ENCODE measurements at regions not wholly inside any gene's neighbourhood (a gene's known extent, or its start where the extent isn't known, plus 50 kb on each side); places are given as distances from the start of the nearest gene placed in this dataset.

DNA sequence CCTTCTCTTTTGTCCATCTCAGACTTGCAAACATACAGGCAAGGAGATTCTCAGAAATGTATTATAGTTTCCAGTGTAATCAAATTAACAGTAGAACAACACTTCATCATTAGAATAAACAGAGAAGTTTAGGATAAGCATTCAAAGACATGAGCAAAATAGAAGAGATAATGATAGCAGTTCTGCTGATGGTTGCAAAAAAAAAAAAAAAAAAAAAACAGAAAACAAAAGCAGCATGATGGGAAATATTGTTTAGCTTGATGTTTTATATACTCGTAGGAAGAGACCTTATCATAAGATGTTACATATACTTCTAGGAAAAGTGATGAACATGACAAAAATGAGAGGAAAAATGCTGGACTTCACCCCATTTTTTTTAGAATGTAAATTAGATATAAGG lies 1356.2 kb downstream of the MAT2B start:
- H3K4me1 ChIP-seq (ENCODE audit: control insufficient read depth in 1 of 2, insufficient read depth in 2 of 2, low read length in 2 of 2), result no peaks in the 10 kb centered on the region
- intact Hi-C loops (cut with DNase I), result no loop called here
- ATAC-seq (ENCODE audit: low FRiP score) (no peak), DNase-seq (no peak)
- no peak overlapping the region for H3K4me3 ChIP-seq (ENCODE audit: low read length in 2 of 2)
- no peaks in the 10 kb centered on the region for H3K9me3 ChIP-seq (ENCODE audit: control insufficient read depth, low read length)
- 58 to 68% methylated on average over 1 of the region's 1 CpG for WGBS, 2 donors
- H3K36me3 ChIP-seq (ENCODE audit: control insufficient read depth in 1 of 2, insufficient read depth in 2 of 2, low read length in 1 of 2), result no peaks in the 10 kb centered on the region
- no peaks in the 10 kb centered on the region for H3K27me3 ChIP-seq (ENCODE audit: control insufficient read depth in 1 of 2, insufficient read depth in 2 of 2, low read length in 1 of 2)
- H3K27ac ChIP-seq (ENCODE audit: low read depth in 1 of 2, low read length in 2 of 2), result no peak overlapping the region

DNA sequence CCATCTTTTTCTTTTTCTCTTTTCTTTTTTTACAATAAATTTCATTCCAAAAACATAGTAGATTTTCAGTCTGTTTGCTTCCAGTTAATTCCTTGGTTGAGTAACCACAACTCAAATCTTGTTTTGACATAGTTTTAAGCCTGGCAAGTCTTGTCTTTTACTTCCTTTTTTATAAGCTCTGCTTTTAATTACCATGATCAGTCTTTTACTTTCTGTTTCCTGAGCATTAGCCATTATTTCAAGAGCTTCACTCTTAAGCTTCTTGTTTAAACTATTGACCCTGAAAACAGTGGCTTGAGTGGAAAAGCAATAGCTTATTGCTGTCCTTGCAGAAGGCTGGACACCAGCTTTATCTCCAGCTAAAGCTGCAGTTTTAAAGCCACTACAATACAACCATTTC lies 1363.3 kb downstream of the MAT2B start:
- no peak overlapping the region for H3K27ac ChIP-seq (ENCODE audit: low read depth in 1 of 2, low read length in 2 of 2)
- intact Hi-C loops (cut with DNase I), result no loop called here

DNA sequence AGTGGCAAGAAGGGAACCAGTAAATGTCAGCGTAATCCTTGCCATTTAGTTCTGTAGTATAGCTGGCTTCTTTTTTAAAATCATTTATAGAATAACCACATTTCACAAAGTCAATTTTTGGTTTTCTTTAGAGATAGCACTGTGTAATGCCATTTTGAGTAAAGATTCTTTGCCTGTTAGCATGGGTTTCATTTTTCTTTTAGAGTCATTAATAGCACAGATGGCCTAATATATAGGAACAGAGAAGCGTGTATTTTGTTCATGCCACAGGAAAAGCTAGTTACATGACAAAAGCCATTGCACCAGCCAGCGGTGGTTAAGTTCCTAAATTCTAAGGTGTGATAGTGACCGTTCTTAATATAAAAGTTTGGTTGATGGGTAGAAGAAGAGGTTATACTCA lies 1363.9 kb downstream of the MAT2B start:
- 72 to 87% methylated on average over 4 of the region's 4 CpGs for WGBS, 2 donors
- Histone ChIP-seq H3K36me3 (ENCODE audit: control insufficient read depth in 1 of 2, insufficient read depth in 2 of 2, low read length in 1 of 2) (no peaks in the 10 kb centered on the region), H3K9me3 (ENCODE audit: control insufficient read depth, low read length) (no peaks in the 10 kb centered on the region), H3K27ac (ENCODE audit: low read depth in 1 of 2, low read length in 2 of 2) (no peak overlapping the region), H3K4me1 (ENCODE audit: control insufficient read depth in 1 of 2, insufficient read depth in 2 of 2, low read length in 2 of 2) (no peaks in the 10 kb centered on the region), H3K4me3 (ENCODE audit: low read length in 2 of 2) (no peak overlapping the region), H3K27me3 (ENCODE audit: control insufficient read depth in 1 of 2, insufficient read depth in 2 of 2, low read length in 1 of 2) (no peaks in the 10 kb centered on the region)
- intact Hi-C loops (cut with DNase I), result no loop called here
- no peak for ATAC-seq (ENCODE audit: low FRiP score)
- DNase-seq, result no peak

More for the DNA sequence above, 1363.3 kb downstream of the MAT2B start:
- DNase-seq, result no peak
- no peak for ATAC-seq (ENCODE audit: low FRiP score)
- no peak overlapping the region for H3K4me3 ChIP-seq (ENCODE audit: low read length in 2 of 2)
- H3K9me3 ChIP-seq (ENCODE audit: control insufficient read depth, low read length), result no peaks in the 10 kb centered on the region
- no peaks in the 10 kb centered on the region for H3K4me1 ChIP-seq (ENCODE audit: control insufficient read depth in 1 of 2, insufficient read depth in 2 of 2, low read length in 2 of 2)
- no peaks in the 10 kb centered on the region for H3K36me3 ChIP-seq (ENCODE audit: control insufficient read depth in 1 of 2, insufficient read depth in 2 of 2, low read length in 1 of 2)
- no peaks in the 10 kb centered on the region for H3K27me3 ChIP-seq (ENCODE audit: control insufficient read depth in 1 of 2, insufficient read depth in 2 of 2, low read length in 1 of 2)

DNA sequence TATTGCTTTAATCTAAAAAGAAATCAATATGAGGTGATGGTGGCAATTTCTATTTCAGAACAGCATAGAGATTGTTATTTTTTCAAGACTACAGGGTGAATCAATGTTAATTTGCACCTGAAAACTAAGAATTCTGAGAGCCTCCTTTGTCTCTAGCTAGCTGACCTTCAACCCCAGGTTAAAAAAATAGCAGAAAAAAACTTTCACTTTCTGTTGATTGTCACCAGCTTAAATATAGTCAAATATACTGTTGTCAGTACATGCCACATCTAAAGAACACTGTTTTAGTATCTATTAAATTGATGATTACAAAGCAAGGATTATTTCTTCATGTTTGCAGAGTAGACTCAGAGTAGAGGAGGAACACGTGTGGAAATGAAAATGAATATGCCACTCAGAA lies 1371.4 kb downstream of the MAT2B start:
- ATAC-seq (ENCODE audit: low FRiP score), result no peak
- Histone ChIP-seq H3K36me3 (ENCODE audit: control insufficient read depth in 1 of 2, insufficient read depth in 2 of 2, low read length in 1 of 2) (no peaks in the 10 kb centered on the region), H3K27ac (ENCODE audit: low read depth in 1 of 2, low read length in 2 of 2) (no peak overlapping the region), H3K4me3 (ENCODE audit: low read length in 2 of 2) (no peak overlapping the region), H3K27me3 (ENCODE audit: control insufficient read depth in 1 of 2, insufficient read depth in 2 of 2, low read length in 1 of 2) (no peaks in the 10 kb centered on the region), H3K4me1 (ENCODE audit: control insufficient read depth in 1 of 2, insufficient read depth in 2 of 2, low read length in 2 of 2) (no peaks in the 10 kb centered on the region), H3K9me3 (ENCODE audit: control insufficient read depth, low read length) (peaks cover 1% of the 10 kb centered on the region)
- DNase-seq, result no peak
- 55 to 75% methylated on average over 1 of the region's 1 CpG for WGBS, 2 donors
- intact Hi-C loops (cut with DNase I), result no loop called here

DNA sequence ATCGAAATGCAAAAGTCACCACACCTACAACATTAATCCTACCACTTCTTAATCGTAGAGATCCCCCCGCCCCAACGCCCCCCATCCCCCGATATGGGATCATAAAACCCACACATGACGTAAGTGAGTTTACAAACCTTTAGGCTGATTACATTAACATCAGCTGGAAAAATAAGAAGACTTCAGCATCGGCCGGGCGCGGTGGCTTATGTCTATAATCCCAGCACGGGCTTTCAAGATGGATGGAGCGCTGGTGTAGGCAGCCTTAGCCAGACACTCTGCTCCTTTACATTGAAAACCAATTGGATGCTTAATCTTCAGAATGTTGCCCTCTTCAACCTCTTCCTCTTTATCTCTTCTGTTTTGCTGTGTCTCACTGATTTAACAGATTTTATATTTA lies 1376.0 kb downstream of the MAT2B start:
- Histone ChIP-seq H3K27ac (ENCODE audit: low read depth in 1 of 2, low read length in 2 of 2) (no peak overlapping the region), H3K4me1 (ENCODE audit: control insufficient read depth in 1 of 2, insufficient read depth in 2 of 2, low read length in 2 of 2) (no peaks in the 10 kb centered on the region), H3K27me3 (ENCODE audit: control insufficient read depth in 1 of 2, insufficient read depth in 2 of 2, low read length in 1 of 2) (no peaks in the 10 kb centered on the region), H3K4me3 (ENCODE audit: low read length in 2 of 2) (no peak overlapping the region), H3K36me3 (ENCODE audit: control insufficient read depth in 1 of 2, insufficient read depth in 2 of 2, low read length in 1 of 2) (no peaks in the 10 kb centered on the region), H3K9me3 (ENCODE audit: control insufficient read depth, low read length) (peaks cover 2% of the 10 kb centered on the region)
- no peak for DNase-seq
- intact Hi-C loops (cut with DNase I), result no loop called here
- ATAC-seq (ENCODE audit: low FRiP score), result no peak
- 85 to 89% methylated on average over 12 of the region's 12 CpGs for WGBS, 2 donors

DNA sequence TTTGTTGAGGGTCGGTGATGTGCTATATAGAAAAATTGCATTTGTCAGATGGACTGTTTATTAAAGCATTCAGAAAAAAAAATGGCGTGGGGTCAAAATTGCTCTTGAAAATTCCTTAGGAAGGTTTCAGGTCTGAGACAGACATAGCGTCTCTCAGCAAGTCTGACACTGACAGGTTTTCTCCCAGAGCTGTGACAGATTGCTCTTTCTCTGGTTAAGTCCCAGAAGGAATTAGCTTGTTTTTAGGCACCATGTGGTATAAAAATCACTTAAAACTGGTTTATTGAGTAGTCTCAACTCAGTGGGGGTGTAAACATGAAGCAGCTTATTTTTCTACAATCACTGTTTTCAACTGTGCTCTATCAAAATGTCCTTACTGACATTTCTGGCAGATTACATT lies 1379.8 kb downstream of the MAT2B start:
- H3K4me3 ChIP-seq (ENCODE audit: low read length in 2 of 2), result no peak overlapping the region
- no peaks in the 10 kb centered on the region for H3K4me1 ChIP-seq (ENCODE audit: control insufficient read depth in 1 of 2, insufficient read depth in 2 of 2, low read length in 2 of 2)
- H3K9me3 ChIP-seq (ENCODE audit: control insufficient read depth, low read length), result peaks cover 1% of the 10 kb centered on the region
- H3K27me3 ChIP-seq (ENCODE audit: control insufficient read depth in 1 of 2, insufficient read depth in 2 of 2, low read length in 1 of 2), result no peaks in the 10 kb centered on the region
- no peak for ATAC-seq (ENCODE audit: low FRiP score)
- H3K36me3 ChIP-seq (ENCODE audit: control insufficient read depth in 1 of 2, insufficient read depth in 2 of 2, low read length in 1 of 2), result no peaks in the 10 kb centered on the region
- 20 to 21% methylated on average over 3 of the region's 3 CpGs for WGBS, 2 donors
- intact Hi-C loops (cut with DNase I), result no loop called here
- no peak overlapping the region for H3K27ac ChIP-seq (ENCODE audit: low read depth in 1 of 2, low read length in 2 of 2)
- DNase-seq, result no peak

DNA sequence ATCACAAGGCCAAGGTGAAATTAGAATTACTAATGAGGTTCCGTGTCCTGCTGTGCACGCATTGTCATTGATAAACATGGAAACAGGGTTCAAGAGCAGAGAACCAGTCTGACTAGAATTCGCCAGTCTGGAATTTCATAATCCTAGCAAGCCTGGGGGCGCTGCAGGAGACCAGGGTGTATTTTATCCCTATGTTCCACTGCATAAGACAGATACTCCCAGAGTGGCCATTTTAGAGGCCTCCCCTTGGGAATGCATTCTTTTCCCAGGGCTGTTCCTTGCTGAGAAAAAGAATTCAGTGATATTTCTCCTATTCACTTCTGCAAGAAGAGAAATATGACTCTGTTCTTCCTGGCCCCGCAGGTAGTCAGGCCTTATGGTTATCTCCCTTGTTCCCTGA lies 1387.7 kb downstream of the MAT2B start:
- H3K27me3 ChIP-seq (ENCODE audit: control insufficient read depth in 1 of 2, insufficient read depth in 2 of 2, low read length in 1 of 2), result no peaks in the 10 kb centered on the region

DNA sequence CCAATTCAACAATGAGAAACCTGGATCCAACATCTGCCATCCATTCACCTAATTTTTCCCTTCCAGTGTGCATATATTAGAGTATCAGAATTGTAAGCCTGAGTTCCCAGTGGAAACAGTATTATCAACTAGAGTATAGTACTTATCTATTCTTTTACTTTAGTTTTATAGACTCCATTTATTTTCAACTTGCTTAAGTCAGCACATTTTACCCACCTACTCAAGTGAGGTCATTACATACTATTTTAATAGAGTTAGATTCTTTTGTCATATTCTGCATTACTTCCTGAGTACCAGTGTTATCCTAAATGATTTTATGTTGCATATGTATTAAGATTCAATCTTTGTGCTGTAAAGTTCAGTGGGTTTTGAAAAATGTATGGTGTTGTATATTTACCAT lies 1393.3 kb downstream of the MAT2B start:
- intact Hi-C loops (cut with DNase I), result no loop called here
- H3K27ac ChIP-seq (ENCODE audit: low read depth in 1 of 2, low read length in 2 of 2), result no peak overlapping the region
- no peak overlapping the region for H3K4me3 ChIP-seq (ENCODE audit: low read length in 2 of 2)
- no peaks in the 10 kb centered on the region for H3K27me3 ChIP-seq (ENCODE audit: control insufficient read depth in 1 of 2, insufficient read depth in 2 of 2, low read length in 1 of 2)
- H3K36me3 ChIP-seq (ENCODE audit: control insufficient read depth in 1 of 2, insufficient read depth in 2 of 2, low read length in 1 of 2), result no peaks in the 10 kb centered on the region
- H3K4me1 ChIP-seq (ENCODE audit: control insufficient read depth in 1 of 2, insufficient read depth in 2 of 2, low read length in 2 of 2), result no peaks in the 10 kb centered on the region
- no peak for ATAC-seq (ENCODE audit: low FRiP score)
- no peaks in the 10 kb centered on the region for H3K9me3 ChIP-seq (ENCODE audit: control insufficient read depth, low read length)
- no peak for DNase-seq

More for the DNA sequence above, 1387.7 kb downstream of the MAT2B start:
- WGBS, 2 donors, result 67 to 75% methylated on average over 5 of the region's 5 CpGs
- DNase-seq, result no peak
- H3K27ac ChIP-seq (ENCODE audit: low read depth in 1 of 2, low read length in 2 of 2), result no peak overlapping the region
- H3K4me3 ChIP-seq (ENCODE audit: low read length in 2 of 2), result no peak overlapping the region
- no peaks in the 10 kb centered on the region for H3K9me3 ChIP-seq (ENCODE audit: control insufficient read depth, low read length)
- no peaks in the 10 kb centered on the region for H3K4me1 ChIP-seq (ENCODE audit: control insufficient read depth in 1 of 2, insufficient read depth in 2 of 2, low read length in 2 of 2)
- no peak for ATAC-seq (ENCODE audit: low FRiP score)
- H3K36me3 ChIP-seq (ENCODE audit: control insufficient read depth in 1 of 2, insufficient read depth in 2 of 2, low read length in 1 of 2), result no peaks in the 10 kb centered on the region
- intact Hi-C loops (cut with DNase I), result no loop called here

DNA sequence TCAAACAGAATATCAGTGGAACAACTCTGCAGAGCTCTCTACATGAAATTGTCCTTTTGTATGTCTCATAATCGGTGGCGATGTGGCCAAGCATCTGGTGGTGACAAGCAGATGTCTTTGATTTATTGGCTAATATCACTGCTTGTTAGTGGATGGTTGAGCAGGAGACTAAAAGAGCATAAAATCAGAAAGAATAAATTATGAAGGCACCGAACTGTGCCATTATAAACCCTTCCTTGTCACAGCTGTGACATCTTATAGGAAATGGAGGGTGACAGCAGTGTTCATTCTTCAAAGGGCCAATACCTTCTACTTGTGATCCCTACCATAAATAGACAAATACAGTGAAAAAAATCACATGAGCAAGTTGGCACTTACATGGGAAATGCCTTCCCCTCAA lies 1404.3 kb downstream of the MAT2B start:
- intact Hi-C loops (cut with DNase I), result no loop called here
- DNase-seq (no peak), ATAC-seq (ENCODE audit: low FRiP score) (no peak)
- H3K36me3 ChIP-seq (ENCODE audit: control insufficient read depth in 1 of 2, insufficient read depth in 2 of 2, low read length in 1 of 2), result no peaks in the 10 kb centered on the region
- H3K9me3 ChIP-seq (ENCODE audit: control insufficient read depth, low read length), result no peaks in the 10 kb centered on the region
- H3K27me3 ChIP-seq (ENCODE audit: control insufficient read depth in 1 of 2, insufficient read depth in 2 of 2, low read length in 1 of 2), result no peaks in the 10 kb centered on the region
- no peak overlapping the region for H3K4me3 ChIP-seq (ENCODE audit: low read length in 2 of 2)
- no peak overlapping the region for H3K27ac ChIP-seq (ENCODE audit: low read depth in 1 of 2, low read length in 2 of 2)
- 79 to 86% methylated on average over 3 of the region's 3 CpGs for WGBS, 2 donors
- no peaks in the 10 kb centered on the region for H3K4me1 ChIP-seq (ENCODE audit: control insufficient read depth in 1 of 2, insufficient read depth in 2 of 2, low read length in 2 of 2)

DNA sequence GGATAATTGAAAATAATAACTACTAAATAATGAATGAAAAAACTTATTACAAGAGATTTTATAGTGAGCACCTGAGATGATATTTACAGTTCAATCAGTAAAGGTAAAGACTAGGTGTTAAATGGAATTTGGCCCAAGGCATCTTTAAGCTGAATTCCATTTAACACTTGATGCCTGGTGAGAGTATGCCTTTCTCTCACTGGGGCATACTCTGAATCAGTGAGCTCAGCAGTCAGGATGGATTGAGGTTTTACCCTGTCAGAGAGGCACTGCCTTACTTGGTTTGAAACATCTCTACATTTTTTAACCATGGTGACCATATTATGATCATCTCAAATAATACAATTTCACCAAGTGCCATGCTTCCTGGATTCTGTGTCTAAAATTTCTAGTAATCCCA lies 1416.3 kb downstream of the MAT2B start:
- Histone ChIP-seq H3K4me3 (ENCODE audit: low read length in 2 of 2) (no peak overlapping the region), H3K27me3 (ENCODE audit: control insufficient read depth in 1 of 2, insufficient read depth in 2 of 2, low read length in 1 of 2) (no peaks in the 10 kb centered on the region), H3K36me3 (ENCODE audit: control insufficient read depth in 1 of 2, insufficient read depth in 2 of 2, low read length in 1 of 2) (no peaks in the 10 kb centered on the region), H3K9me3 (ENCODE audit: control insufficient read depth, low read length) (no peaks in the 10 kb centered on the region), H3K4me1 (ENCODE audit: control insufficient read depth in 1 of 2, insufficient read depth in 2 of 2, low read length in 2 of 2) (no peaks in the 10 kb centered on the region), H3K27ac (ENCODE audit: low read depth in 1 of 2, low read length in 2 of 2) (no peak overlapping the region)
- DNase-seq, result no peak
- no peak for ATAC-seq (ENCODE audit: low FRiP score)
- intact Hi-C loops (cut with DNase I), result no loop called here

Measured in aorta (tissue), 5 donors.